ENCODE measurements at regions not wholly inside any gene's neighbourhood (a gene's known extent, or its start where the extent isn't known, plus 50 kb on each side); places are given as distances from the start of the nearest gene placed in this dataset.

- DNase-seq = no peak
- H3K27me3 ChIP-seq (ENCODE audit: low read depth) = no peaks in the 10 kb centered on the region
- H3K9me3 ChIP-seq (replicated peaks) = peaks cover 4% of the 10 kb centered on the region
- TF ChIP-seq CTCF (IDR thresholded peaks at IDR 0.05; ENCODE audit: borderline replicate concordance) = no peak
- no peaks in the 10 kb centered on the region for H3K36me3 ChIP-seq
- H3K4me3 ChIP-seq = no peak overlapping the region
- H3K4me1 ChIP-seq = peaks cover 4% of the 10 kb centered on the region
- H3K27ac ChIP-seq (replicated peaks) = no peak overlapping the region
- intact Hi-C loops (cut with micrococcal nuclease) = no loop called here
These were observed 291.9 kb downstream of the OXSM start for GRCh38 chr3:26081806-26082205.

- TF ChIP-seq CTCF (IDR thresholded peaks at IDR 0.05; ENCODE audit: borderline replicate concordance) = no peak
- peaks cover 4% of the 10 kb centered on the region for H3K4me1 ChIP-seq
- DNase-seq = no peak
- no peak overlapping the region for H3K4me3 ChIP-seq
- peaks cover 3% of the 10 kb centered on the region for H3K36me3 ChIP-seq
- no peak overlapping the region for H3K27ac ChIP-seq (replicated peaks)
- H3K27me3 ChIP-seq (ENCODE audit: low read depth) = no peaks in the 10 kb centered on the region
- H3K9me3 ChIP-seq (replicated peaks) = peaks cover 15% of the 10 kb centered on the region
- intact Hi-C loops (cut with micrococcal nuclease) = no loop called here
These were observed 293.0 kb downstream of the OXSM start for GRCh38 chr3:26082911-26083310.

GRCh38 chr3:26084629-26085028 is 294.7 kb downstream of the OXSM start:
- intact Hi-C loops (cut with micrococcal nuclease) = no loop called here
- Histone ChIP-seq H3K4me3 (no peak overlapping the region), H3K36me3 (peaks cover 4% of the 10 kb centered on the region), H3K4me1 (peaks cover 4% of the 10 kb centered on the region), H3K27ac (replicated peaks) (peak overlapping the region; percentile 10), H3K27me3 (ENCODE audit: low read depth) (no peaks in the 10 kb centered on the region), H3K9me3 (replicated peaks) (peaks cover 24% of the 10 kb centered on the region)
- TF ChIP-seq CTCF (IDR thresholded peaks at IDR 0.05; ENCODE audit: borderline replicate concordance) = no peak
- DNase-seq = no peak

- TF ChIP-seq CTCF (IDR thresholded peaks at IDR 0.05; ENCODE audit: borderline replicate concordance) = no peak
- DNase-seq = no peak
- peaks cover 20% of the 10 kb centered on the region for H3K4me1 ChIP-seq
- peaks cover 24% of the 10 kb centered on the region for H3K9me3 ChIP-seq (replicated peaks)
- H3K27me3 ChIP-seq (ENCODE audit: low read depth) = no peaks in the 10 kb centered on the region
- H3K27ac ChIP-seq (replicated peaks) = no peak overlapping the region
- H3K36me3 ChIP-seq = peaks cover 4% of the 10 kb centered on the region
- H3K4me3 ChIP-seq = no peak overlapping the region
- intact Hi-C loops (cut with micrococcal nuclease) = no loop called here
These were observed 297.9 kb downstream of the OXSM start for GRCh38 chr3:26087751-26088150.

GRCh38 chr3:26089249-26089648 is 299.4 kb downstream of the OXSM start:
- Histone ChIP-seq H3K4me1 (peaks cover 19% of the 10 kb centered on the region), H3K36me3 (peaks cover 4% of the 10 kb centered on the region), H3K27ac (replicated peaks) (no peak overlapping the region), H3K9me3 (replicated peaks) (peaks cover 32% of the 10 kb centered on the region), H3K27me3 (ENCODE audit: low read depth) (no peaks in the 10 kb centered on the region), H3K4me3 (no peak overlapping the region)
- DNase-seq = no peak
- intact Hi-C loops (cut with micrococcal nuclease) = no loop called here
- TF ChIP-seq CTCF (IDR thresholded peaks at IDR 0.05; ENCODE audit: borderline replicate concordance) = no peak

GRCh38 chr3:26090589-26090988 is 300.7 kb downstream of the OXSM start:
- peak overlapping the region; percentile 18 for H3K27ac ChIP-seq (replicated peaks)

More at GRCh38 chr3:26090589-26090988, 300.7 kb downstream of the OXSM start:
- intact Hi-C loops (cut with micrococcal nuclease) = no loop called here
- Histone ChIP-seq H3K9me3 (replicated peaks) (peaks cover 44% of the 10 kb centered on the region), H3K27me3 (ENCODE audit: low read depth) (no peaks in the 10 kb centered on the region), H3K4me1 (peaks cover 15% of the 10 kb centered on the region), H3K36me3 (peaks cover 4% of the 10 kb centered on the region), H3K4me3 (no peak overlapping the region)
- no peak for DNase-seq
- TF ChIP-seq CTCF (IDR thresholded peaks at IDR 0.05; ENCODE audit: borderline replicate concordance) = no peak
